Fibroblast of the aortic adventitia (primary cell): ENCODE measurements at regions not wholly inside any gene's neighbourhood (a gene's known extent, or its start where the extent isn't known, plus 50 kb on each side); places are given as distances from the start of the nearest gene placed in this dataset.

Source experiments
- DNase-seq: peaks from one replicate; pipeline ENCODE4 v3.0.0-alpha.2; 2010; ENCODE audit warnings: low read depth
- H3K4me3 ChIP-seq: 2 replicates; pipeline ENCODE4 v1.5.1; 2011; ENCODE audit warnings: low read depth, mild to moderate bottlenecking, control low read depth, low read length, moderate library complexity
- CTCF ChIP-seq: IDR thresholded peaks from 2 replicates; pipeline ENCODE4 v1.5.1; 2011; ENCODE audit warnings: mild to moderate bottlenecking, low read length, control low read depth, inconsistent platforms; ENCODE audit not compliant: insufficient read depth

- DNase-seq, result no peak
- TF ChIP-seq CTCF, result no peak
- no peak overlapping the region for H3K4me3 ChIP-seq
Measured at GRCh38 chr18:41624460-41624859, 330.6 kb upstream of the PIK3C3 start.

- no peak for TF ChIP-seq CTCF
- H3K4me3 ChIP-seq, result no peak overlapping the region
- no peak for DNase-seq
Measured at GRCh38 chr18:41621177-41621576, 333.9 kb upstream of the PIK3C3 start.

GRCh38 chr18:41618147-41618546, 336.9 kb upstream of the PIK3C3 start:
- H3K4me3 ChIP-seq, result no peak overlapping the region
- DNase-seq, result no peak
- TF ChIP-seq CTCF, result no peak

- no peak overlapping the region for H3K4me3 ChIP-seq
- no peak for TF ChIP-seq CTCF
- DNase-seq, result no peak
Measured at GRCh38 chr18:41617647-41618046, 337.4 kb upstream of the PIK3C3 start.

- no peak for TF ChIP-seq CTCF
- no peak for DNase-seq
- H3K4me3 ChIP-seq, result no peak overlapping the region
Measured at GRCh38 chr18:41613003-41613609, 341.9 kb upstream of the PIK3C3 start.

- DNase-seq, result no peak
- H3K4me3 ChIP-seq, result no peak overlapping the region
- no peak for TF ChIP-seq CTCF
Measured at GRCh38 chr18:41604964-41605363, 350.1 kb upstream of the PIK3C3 start.

GRCh38 chr18:41602034-41602433, 353.0 kb upstream of the PIK3C3 start:
- no peak overlapping the region for H3K4me3 ChIP-seq
- DNase-seq, result no peak
- TF ChIP-seq CTCF, result no peak
